OCI-LY1 (cell line): ENCODE measurements at regions not wholly inside any gene's neighbourhood (a gene's known extent, or its start where the extent isn't known, plus 50 kb on each side); places are given as distances from the start of the nearest gene placed in this dataset.

Experiments
- EZH2 ChIP-seq: fragments of 200-600 bp; sonication (generic), shearing (Covaris generic); IDR thresholded peaks from 2 replicates; pipeline ENCODE4 v1.8.0; 2017; ENCODE audit warnings: borderline replicate concordance, mixed run types, mild to moderate bottlenecking, antibody characterized with exemption, low read length, moderate library complexity, mixed read lengths
- TF ChIP-seq, protein P1 (sequence below): fragments of 200-600 bp; sonication (generic), shearing (Covaris generic); IDR thresholded peaks from 2 replicates; pipeline ENCODE4 v1.5.1; 2017; ENCODE audit warnings: mild to moderate bottlenecking, antibody characterized with exemption, low read length, moderate library complexity, mixed read lengths

DNA sequence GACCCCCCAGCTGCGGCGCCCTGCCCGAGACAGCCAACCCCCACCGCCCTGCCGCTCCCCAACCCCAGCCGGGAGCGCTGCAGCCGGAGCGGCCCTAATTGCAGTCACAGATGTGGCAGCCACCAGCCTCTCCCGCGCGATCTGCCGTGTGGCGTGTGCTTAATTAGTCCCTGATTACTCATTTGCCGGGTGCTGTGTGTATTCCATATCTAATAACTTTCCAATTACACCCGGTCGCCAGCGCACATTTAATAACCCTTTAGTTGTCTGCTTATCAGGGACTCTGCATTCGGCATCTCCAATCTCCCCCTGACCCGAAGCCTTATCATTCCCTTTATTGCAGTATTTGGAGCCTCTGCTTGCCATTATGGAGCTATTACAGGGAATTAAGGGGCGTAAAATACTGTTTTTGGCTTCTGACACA is 236.7 kb upstream of the CIBAR2 start:
- TF ChIP-seq, protein P1, sequence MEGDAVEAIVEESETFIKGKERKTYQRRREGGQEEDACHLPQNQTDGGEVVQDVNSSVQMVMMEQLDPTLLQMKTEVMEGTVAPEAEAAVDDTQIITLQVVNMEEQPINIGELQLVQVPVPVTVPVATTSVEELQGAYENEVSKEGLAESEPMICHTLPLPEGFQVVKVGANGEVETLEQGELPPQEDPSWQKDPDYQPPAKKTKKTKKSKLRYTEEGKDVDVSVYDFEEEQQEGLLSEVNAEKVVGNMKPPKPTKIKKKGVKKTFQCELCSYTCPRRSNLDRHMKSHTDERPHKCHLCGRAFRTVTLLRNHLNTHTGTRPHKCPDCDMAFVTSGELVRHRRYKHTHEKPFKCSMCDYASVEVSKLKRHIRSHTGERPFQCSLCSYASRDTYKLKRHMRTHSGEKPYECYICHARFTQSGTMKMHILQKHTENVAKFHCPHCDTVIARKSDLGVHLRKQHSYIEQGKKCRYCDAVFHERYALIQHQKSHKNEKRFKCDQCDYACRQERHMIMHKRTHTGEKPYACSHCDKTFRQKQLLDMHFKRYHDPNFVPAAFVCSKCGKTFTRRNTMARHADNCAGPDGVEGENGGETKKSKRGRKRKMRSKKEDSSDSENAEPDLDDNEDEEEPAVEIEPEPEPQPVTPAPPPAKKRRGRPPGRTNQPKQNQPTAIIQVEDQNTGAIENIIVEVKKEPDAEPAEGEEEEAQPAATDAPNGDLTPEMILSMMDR: no peak
- no peak for TF ChIP-seq EZH2
